ENCODE measurements at regions not wholly inside any gene's neighbourhood (a gene's known extent, or its start where the extent isn't known, plus 50 kb on each side); places are given as distances from the start of the nearest gene placed in this dataset.

DNA sequence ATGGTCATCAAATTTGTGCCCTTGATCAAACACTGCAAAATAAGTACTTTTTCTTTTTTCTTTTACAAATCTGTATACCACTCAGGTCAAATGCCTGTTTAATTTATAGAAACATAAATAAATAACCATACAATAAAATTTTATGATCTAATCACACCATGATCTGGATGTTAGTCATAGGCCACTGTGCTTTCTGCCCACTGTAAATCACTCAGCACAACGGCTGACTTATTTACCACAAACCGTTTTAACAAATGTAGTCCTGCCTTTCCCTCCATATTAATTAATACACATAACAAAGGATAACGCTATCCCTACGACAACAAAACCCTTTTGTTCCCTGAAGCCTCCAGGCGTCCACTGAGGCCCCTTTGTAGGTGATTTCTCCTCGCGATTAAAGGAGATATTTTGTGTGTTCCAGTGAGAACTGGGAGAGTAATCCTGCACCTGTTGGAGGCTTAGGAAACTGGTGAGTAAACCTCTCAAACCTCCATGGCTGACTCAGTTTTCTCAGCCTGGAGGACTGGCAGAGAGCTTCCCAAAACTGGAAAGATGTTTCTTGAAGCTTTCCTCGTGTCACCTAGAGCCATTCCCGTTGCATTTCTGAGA lies 477.1 kb upstream of the SGCG start:
- DNase-seq: no peak

DNA sequence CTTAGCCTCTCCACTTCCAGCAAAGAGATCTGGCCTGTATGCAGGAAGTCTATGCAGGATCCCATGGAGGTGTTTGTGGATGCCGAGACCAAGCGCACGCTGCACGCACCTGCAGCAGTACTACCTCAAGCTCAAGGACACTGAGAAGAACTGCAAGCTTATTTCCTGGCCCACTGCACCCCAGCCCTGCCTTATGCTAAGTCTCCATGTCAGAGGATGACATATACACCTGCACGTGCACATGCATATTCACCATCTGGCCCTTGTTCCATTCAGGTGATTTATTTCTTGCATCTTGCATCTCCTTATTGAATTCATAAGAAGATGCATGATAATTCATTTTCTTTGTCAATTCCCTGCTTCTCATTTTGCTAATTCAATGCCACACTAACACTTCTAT lies 472.8 kb upstream of the SGCG start:
- no peak for DNase-seq

DNA sequence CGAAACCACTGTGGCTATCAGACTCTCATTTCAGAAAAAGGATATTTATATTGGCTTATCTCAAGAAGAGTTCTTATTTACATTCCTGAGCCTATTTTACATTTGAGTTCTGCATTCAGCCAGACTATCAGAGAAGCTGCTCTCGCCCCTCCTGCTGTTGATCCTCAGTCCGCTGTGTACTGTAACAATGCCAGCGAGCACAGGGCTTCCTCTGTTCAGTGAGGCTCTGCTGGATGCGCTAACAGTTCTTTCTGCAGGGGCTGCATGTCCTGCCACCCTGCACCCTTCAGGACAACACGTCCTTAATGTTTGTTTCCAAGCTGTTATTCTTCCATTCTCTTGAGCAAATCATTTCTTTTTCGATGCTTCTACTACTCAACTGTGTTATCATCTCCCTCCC lies 463.7 kb upstream of the SGCG start:
- DNase-seq: no peak

DNA sequence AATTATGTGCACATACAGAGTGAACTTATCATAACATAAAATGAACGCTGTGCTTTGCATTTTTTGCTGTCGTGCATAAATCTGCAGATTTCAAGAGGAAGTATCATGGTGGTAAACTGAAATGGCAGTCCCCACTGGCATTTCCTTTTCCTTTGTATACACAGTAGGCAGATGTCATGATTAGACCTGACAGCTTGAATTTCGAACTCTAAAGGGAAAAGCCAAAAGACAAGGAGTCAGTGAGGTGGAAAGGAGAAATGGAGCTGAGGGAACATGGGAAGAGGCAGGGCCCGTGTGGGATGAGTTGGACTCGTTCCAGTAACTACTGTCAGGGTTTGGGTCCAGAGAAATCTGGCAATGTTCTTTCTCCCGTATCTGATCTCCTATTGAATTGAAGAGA lies 454.1 kb upstream of the SGCG start:
- no peak for DNase-seq

DNA sequence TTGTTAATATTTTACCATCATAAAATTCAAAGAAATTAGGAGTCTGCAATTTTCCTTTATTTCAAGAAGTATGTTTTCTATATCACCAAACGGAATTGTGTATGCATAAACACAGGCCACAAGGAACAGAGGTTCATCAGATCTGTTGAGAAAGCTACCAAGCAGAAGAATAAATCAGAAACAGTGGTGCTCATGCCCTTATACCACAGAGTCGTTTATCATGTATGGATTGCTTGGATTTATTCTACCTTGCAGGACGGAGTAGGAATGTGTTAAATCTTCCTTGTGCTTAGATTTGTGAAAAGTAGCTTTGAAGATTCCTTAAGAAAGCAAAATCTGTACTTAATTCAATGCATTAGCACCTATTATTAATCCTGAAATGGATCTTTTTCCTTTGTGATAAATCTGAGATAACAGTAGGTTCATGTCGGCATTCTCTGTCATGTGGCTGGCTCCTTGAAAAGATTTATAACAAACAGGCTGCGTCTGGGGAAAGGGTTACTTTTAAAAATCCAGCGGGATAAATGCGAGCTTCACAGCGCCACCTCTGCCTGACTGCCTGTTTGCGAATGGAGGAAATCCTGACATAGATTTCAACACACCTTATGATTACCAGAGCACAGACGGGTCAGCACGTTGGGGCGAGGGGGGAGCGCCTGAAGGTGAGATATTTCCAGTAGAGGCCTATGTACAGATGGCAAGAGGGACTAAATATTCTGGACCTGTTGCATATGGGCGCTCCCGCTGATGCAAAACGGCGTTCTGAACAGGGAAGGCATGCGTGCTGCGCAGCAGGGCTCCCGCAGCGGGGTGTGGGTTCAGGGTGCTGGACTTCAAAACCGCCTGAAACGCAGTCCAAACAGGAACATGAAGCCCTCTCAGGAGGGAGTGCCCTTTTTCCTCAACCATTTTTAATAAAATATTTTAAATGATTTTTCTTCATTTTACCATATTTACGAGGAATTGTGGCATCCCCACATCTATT lies 445.5 kb upstream of the SGCG start:
- DNase-seq: no peak

DNA sequence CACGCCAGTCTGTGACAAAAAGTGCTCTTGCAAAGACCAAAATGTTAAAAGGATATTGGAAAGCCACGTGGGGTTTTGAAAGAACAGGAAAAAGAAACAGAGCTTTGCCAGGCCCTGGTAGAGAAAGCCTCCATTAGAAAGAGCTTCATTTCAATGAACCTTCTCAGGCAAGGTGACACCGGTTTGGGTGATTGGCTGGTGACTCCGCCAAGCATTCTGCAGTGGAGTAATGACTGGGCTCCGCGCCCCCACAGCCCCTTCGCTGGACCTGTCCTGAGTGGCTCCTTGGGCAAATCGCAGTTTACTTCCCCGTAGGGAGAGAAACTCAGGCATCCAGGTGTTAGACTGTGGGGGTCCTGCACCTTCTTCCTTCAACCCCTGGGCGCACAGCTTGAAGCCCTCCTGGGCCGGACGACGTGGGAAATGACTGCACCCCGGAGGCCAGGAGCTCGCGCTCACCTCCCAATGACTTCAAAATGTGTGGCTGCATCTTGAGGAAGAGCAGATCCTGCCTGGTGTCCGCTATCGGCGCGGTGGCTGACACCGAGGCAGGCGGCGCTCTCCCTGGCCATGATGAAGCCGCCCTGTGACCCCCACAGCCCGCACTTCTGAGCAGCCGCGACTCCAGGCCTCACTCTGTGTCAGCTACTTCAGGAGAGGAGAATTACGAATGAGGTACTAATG lies 444.6 kb upstream of the SGCG start:
- DNase-seq: no peak

DNA sequence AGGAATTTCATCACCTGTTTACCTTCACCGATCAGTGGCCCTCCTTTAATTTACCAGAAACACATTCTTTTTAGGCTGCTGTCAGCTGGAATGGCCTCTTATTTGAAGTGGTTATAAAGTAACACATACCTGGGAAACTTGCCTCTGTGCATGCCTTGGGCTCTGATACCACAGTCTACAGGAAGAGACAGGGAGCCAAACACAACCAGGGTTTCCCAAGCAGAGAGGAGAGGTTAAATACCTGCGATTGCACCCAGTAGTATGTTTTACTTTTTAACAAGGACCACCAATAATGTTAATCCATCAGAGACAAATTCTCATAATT lies 444.0 kb upstream of the SGCG start:
- no peak for DNase-seq

DNA sequence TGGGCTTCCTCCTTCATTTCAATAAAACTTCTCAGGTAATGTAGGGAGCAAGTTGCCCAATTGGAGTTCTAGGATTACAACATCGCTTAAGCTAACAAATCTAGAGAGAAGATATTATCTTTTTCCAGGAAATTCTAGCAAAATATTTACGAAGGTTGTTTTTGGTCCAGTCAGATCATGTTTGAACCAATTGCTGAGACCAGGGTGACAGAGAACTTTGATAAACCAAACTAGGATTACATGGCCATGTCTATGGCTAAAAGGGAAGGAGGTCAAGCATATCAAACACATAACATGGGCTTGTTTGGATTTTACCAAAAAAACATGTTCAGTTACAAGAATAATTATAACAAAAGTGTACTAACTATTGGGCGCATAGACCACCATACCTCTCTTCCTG lies 442.4 kb upstream of the SGCG start:
- DNase-seq: no peak

DNA sequence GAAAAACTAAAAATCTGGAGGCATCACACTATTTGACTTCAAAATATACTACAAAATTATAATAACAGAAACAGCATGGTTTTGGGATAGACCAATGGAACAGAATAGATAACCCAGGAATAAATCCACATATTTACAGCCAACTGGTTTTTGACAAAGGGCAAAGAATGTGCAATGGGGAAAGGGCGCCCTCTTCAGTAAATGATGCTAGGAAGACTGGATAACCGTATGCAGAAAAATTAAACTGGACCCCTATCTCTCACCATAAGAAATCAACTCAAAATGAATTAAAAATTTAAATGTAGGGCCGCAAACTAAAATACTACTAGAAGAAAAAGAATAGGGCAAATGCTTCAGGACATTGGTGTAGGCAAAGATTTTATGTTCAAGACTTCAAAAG lies 440.5 kb upstream of the SGCG start:
- DNase-seq: no peak

DNA sequence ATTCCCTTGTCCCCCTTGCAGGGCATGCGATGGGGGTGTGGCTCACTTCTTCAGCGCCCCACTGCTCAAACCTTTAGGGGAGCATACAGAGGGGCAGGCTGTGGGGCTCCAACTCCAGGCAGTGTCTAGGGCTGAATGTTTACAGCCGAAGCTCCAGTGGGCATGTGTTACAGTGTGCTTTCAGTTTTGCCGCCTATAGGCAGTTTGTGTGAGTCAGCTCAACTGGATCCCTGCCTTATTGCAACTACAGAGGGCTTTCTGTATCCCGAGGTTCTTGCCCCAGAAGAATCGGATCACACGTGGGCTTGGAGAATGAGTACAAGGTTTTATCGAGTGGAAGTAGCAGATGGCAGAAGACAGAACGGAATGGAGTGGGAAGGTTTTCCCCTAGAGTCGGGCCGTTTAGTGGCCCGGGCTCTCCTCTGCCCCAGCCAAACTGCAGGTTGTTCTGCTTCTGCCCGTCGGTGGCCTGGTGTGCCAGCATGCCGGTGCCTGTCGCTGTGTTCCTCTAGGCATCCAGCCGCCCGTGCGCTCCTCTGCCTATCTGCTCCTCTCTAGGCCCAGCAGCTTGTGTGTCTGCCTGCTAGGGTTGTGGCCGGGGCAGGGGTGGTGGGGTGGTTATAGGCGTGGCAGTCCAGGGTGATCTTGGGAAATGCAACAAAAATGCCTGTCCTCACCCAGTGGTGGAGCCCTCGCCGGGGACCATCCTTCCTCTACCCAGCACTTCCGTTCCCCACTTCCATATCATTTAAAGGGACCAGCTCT lies 435.9 kb upstream of the SGCG start:
- no peak for DNase-seq

DNA sequence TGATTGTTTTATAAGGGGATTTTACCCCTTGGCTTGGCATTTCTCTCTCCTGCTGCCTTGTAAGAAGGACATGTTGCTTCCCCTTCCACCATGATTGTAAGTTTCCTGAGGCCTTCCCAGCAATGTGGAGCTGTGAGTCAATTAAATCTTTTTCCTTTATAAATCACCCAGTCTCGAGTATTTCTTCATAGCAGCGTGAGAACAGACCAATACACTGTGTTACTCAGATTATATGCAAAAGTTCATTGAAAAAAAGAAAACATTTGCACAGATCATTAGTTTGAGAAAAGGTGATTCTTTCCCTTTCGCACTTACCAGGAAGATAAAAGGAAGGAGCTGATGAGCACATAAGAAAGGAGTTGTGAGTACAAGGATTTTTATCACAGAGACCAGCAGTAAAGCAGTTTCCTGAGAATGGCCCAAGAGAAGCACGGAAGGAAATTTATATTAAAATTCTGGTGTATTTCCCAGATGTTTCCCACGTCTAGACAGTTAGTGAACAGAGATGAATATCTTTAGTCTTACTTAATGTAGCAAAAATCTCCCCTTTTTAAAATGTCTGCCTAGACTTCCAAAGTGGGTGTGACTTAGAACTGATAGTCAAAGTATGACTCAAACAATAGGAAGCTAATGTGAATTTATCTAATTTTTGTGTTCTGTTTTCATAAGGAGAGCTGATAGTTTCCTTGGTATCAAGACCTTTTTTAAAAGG lies 431.8 kb upstream of the SGCG start:
- DNase-seq: peak; percentile 50

DNA sequence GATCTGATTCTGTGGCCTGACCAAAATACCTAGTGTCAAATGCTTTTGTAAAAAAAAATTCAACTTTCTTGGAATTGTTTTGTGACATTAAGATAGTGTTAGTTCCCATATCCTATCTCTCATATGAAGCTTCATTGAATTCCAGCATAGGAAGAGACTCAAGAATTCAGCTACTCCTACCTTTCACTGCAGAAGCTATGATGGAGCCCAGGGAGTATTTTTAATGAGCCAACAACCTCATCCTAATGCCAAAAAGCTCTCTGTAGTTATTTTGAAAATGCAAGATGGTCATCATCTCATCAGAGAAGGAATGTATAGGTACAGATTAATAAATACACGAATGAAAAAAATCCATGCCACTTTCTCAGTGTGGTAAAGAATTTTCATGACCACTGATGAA lies 431.2 kb upstream of the SGCG start:
- DNase-seq: no peak

DNA sequence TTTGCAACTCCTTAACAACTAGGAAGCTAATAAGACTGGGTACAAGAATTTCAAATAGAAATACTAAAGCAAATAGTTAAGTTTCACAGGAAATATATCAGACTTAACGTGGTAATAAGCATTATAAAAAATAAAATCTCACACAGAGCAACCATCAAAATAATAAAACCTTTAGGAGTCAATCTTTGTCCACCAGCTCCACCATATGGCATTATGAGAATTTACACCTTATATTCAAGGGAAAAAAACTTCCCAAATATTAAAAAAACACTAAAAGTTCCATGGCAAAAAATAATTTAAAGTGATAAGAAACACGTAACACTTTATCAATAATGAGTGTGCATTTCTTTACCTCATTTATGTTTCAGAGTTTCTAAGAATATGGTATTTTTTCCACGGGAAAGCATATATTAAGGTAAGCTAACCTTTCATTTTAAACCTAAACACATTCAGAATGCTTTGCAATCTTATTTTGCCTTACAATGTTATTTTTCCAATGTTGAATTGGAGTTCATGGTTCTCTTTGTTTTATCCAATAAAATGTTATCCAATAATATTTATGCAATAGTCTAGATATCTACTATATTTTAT lies 423.2 kb upstream of the SGCG start:
- peak; percentile 9 for DNase-seq

DNA sequence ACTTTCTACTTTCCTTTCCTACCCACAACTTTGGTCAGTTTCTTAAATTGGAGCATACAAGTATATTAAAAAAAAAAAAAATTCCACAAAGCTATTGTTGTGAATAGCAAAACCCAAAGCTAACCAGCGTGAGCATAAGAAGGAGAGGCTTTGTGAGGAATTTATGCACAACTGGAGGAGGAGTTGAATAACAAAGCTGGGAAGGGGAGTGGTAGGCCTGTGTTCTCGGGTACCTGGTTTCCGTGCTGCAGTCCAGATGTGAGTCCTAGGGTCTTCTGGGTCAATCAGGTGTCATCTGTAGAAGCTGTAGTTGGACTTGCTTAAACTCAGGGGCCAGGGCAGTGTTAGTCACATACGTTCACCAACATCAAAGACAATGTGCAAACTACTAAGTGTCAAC lies 422.5 kb upstream of the SGCG start:
- no peak for DNase-seq

DNA sequence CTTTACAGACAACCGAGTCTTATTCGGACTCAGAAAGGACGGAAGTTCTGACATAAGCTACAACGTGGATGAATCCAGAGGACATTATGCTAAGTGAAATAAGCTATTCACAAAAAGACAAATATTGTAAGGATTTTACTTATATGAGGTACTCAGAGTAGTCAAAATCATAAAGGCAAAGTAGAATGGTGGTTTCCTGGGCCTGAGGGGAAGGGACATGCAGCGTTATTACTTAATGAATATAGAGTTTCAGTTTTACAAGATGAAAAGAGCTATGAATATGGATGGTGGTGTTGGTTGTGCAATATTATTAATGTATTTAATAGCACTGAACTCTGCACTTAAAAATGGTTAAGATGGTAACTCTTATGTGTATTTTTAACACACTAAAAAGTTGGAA lies 419.1 kb upstream of the SGCG start:
- no peak for DNase-seq

DNA sequence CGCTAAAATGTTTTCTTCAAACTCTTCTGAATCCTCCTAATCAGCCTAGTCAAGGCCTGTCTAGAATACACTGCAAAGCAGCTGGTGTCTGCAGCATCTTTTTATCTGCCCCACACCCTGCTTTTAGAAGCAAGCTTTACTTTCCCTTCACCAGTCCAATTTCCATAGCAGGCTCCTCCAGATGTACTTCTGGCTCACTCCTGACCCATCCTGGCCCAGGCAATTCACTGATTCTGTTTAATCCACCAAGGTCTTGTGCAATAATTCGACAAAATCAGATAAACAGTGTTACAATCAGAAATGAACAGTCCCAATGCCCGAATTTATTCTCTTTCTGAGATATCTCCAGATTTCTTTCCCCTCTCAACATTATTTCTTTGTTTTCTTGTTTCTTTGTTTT lies 415.2 kb upstream of the SGCG start:
- DNase-seq: no peak

DNA sequence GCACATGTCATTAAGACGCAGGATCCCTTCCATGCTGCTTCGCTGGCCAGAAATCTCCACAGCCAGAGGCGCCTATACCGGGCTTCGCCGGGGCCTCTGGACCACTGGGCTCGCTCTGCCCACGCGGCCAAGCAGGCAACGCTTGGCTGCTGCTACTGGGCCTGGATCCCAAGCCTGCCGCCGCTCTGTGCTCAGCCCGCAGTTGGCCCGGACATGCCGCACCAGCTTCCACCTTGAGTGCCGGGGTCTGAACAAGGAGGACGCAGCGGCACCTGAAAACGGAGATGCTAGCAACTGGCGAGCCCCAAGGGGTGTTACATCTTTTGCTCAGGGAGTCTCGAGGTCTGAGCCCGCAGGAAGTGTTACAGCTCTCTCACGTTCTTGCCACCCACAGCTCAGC lies 409.9 kb upstream of the SGCG start:
- DNase-seq: no peak

DNA sequence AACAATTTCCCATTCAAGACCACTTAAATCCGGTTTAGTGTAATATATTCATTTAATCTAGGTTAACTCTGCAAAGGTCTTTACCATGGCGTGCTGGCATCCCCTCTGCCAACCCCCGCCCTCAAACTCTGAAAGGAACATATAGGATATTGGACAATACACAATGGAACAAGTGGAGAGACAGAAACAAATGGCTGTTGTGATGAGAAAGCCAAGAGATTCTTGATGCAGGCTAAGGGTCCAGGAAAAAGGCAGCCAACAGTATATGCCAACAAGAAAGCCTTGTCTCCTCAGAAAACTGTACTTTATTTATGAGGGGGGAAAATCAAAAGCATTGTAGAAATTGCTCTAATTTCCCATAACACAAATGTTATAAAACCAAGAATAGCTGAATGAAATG lies 407.3 kb upstream of the SGCG start:
- no peak for DNase-seq

DNA sequence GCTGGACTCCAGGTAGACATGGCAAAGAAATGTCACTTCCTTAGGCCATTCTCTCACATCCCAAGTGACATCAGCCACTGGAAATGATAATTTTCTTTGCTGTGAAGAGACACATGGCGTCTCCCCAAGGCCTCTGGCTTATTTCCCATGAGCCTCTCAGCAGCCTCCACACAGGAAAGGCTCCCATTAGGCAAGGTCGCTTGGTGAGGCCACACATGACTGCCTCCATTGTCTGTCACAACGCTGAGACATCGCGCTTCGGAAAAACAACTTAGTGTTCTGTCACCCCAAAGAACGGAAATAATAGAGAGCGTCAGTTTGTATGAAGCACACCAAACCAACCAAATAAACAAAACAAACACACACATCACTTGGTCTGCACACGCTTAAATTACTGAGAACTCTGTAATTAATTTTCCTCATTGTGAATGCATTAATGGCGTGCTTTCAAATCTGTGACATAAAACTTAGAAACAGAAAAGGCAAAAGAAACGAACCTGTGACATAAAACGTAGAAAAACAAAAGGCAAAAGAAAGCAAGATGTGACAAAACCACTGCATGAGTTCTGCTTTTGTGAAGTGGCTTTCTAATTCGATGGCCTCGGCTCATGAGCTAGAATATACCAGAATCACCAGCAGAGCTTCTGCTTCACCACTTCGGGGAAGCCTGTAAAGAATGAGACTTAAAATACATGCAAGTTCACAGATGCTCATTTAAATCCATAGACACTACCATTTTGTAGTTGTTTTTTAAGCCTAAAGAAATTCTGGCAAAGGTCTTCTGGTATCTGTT lies 404.2 kb upstream of the SGCG start:
- no peak for DNase-seq

DNA sequence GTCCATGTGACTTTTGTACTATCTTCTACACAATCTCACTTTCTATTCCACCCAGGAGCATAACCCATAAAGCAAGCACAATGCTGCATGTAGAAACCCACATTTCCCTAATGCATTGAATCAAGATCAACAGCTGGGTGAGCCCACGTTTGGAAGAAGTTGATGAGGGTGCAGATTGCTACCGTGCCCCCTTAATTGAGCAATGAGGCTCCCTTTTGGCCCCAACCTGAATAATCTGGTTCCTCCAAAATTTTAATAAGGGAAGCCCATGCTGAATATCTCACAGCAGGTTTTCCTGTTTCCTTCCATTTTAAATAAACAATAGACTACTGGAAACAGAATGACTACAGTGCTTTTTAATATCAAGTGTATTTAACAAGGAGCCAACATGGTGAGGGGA lies 403.6 kb upstream of the SGCG start:
- DNase-seq: no peak

DNA sequence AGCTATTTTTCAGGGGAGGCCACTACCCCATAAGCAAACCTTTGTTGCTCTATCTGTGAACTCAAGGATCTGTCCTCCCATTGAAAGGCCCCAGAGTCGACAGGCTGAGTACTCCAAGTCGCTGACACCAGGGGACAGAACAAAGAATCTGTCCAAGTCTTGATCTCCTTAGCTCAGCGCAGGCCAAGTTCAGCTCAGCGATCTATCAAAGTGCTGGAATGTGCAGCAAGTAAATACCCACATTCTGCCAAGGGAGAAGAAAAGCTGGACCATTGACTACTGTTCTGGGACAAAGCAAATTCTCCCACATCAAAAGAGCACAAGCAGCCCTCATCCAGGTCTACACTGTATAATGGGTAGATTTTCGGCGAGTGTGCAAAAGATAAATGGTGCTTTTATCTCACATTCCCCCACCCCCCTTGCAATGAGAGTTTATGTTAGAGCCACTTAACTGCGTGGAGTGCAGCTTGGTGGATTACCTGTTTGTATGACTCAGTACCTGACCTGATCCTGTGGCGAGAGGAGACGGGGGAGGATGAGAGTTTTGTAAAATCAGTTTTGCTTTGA lies 391.7 kb upstream of the SGCG start:
- no peak for DNase-seq

Data from kidney glomerular epithelial cell (primary cell).